Hepatocyte (in vitro differentiated cells): ENCODE measurements at regions not wholly inside any gene's neighbourhood (a gene's known extent, or its start where the extent isn't known, plus 50 kb on each side); places are given as distances from the start of the nearest gene placed in this dataset.

Experiments
- DNase-seq: peaks from one replicate; pipeline ENCODE4 v3.0.0-alpha.2; 2016; ENCODE audit warnings: low spot score
- H2AFZ ChIP-seq: fragments of 200-600 bp; sonication (generic); 2 replicates; pipeline ENCODE4 v1.6.0; 2016; ENCODE audit warnings: antibody characterized with exemption, mild to moderate bottlenecking
- H3K27ac ChIP-seq: fragments of 200-600 bp; sonication (generic); 2 replicates; pipeline ENCODE4 v1.5.1; 2016; ENCODE audit warnings: mild to moderate bottlenecking
- H3K27me3 ChIP-seq: fragments of 200-600 bp; sonication (generic); 2 replicates; pipeline ENCODE4 v1.6.1; 2016
- H3K36me3 ChIP-seq: fragments of 200-600 bp; sonication (generic); replicated peaks from 2 replicates; pipeline ENCODE4 v1.5.1; 2016; ENCODE audit warnings: low read depth; ENCODE audit not compliant: insufficient read depth
- H3K4me1 ChIP-seq: fragments of 200-600 bp; sonication (generic); 2 replicates; pipeline ENCODE4 v1.5.1; 2016; ENCODE audit warnings: mild to moderate bottlenecking, moderate library complexity; ENCODE audit not compliant: insufficient read depth
- H3K4me2 ChIP-seq: fragments of 200-600 bp; sonication (generic); 2 replicates; pipeline ENCODE4 v1.6.0; 2016
- H3K4me3 ChIP-seq: fragments of 200-600 bp; sonication (generic); 2 replicates; pipeline ENCODE4 v1.5.1; 2016; ENCODE audit warnings: mild to moderate bottlenecking
- H3K79me2 ChIP-seq: fragments of 200-600 bp; sonication (generic); 2 replicates; pipeline ENCODE4 v1.6.0; 2017; ENCODE audit warnings: mild to moderate bottlenecking
- H3K9me2 ChIP-seq: fragments of 200-600 bp; sonication (generic); replicated peaks from 2 replicates; pipeline ENCODE4 v1.6.0; 2017; ENCODE audit warnings: mild to moderate bottlenecking; ENCODE audit not compliant: insufficient read depth
- H3K9me3 ChIP-seq: fragments of 200-600 bp; sonication (generic); 2 replicates; pipeline ENCODE4 v1.5.1; 2016; ENCODE audit warnings: low read depth, mild to moderate bottlenecking
- H4K20me1 ChIP-seq: fragments of 200-600 bp; sonication (generic); 2 replicates; pipeline ENCODE4 v1.6.0; 2016; ENCODE audit warnings: mild to moderate bottlenecking; ENCODE audit not compliant: insufficient read depth, poor library complexity, severe bottlenecking
- CTCF ChIP-seq: fragments of 200-600 bp; sonication (generic); IDR thresholded peaks from 2 replicates; pipeline ENCODE4 v1.5.1; 2016; ENCODE audit warnings: antibody characterized with exemption, mild to moderate bottlenecking; ENCODE audit not compliant: poor library complexity
- EZH2 ChIP-seq: fragments of 200-600 bp; sonication (generic); IDR thresholded peaks from 2 replicates; pipeline ENCODE4 v1.6.1; 2016; ENCODE audit warnings: antibody characterized with exemption, mild to moderate bottlenecking, borderline replicate concordance
- EZH2phosphoT487 ChIP-seq: fragments of 200-600 bp; sonication (generic); IDR thresholded peaks from one replicate; pipeline ENCODE4 v1.6.1; 2018; ENCODE audit warnings: antibody characterized with exemption, mild to moderate bottlenecking, low read depth, moderate library complexity; ENCODE audit not compliant: unreplicated experiment, severe bottlenecking
- WGBS: methylation state at CpG from one replicate; pipeline ENCODE4 v1.1.6; 2016; ENCODE audit warnings: low lambda C conversion rate; ENCODE audit errors: missing lambda C conversion rate; 5-methylcytosine and 5-hydroxymethylcytosine counted together

- H3K4me3 ChIP-seq = no peak overlapping the region
- no peak for DNase-seq
- no peak overlapping the region for H2AFZ ChIP-seq
- H3K9me2 ChIP-seq = no peaks in the 10 kb centered on the region
- TF ChIP-seq CTCF (no peak), EZH2phosphoT487 (no peak), EZH2 (no peak)
- H3K36me3 ChIP-seq = no peaks in the 10 kb centered on the region
- no peaks in the 10 kb centered on the region for H4K20me1 ChIP-seq
- no peak overlapping the region for H3K4me2 ChIP-seq
- WGBS = 85% methylated on average over 5 of the region's 5 CpGs
- no peak overlapping the region for H3K27ac ChIP-seq
- H3K4me1 ChIP-seq = no peaks in the 10 kb centered on the region
- no peaks in the 10 kb centered on the region for H3K27me3 ChIP-seq
- H3K9me3 ChIP-seq = no peaks in the 10 kb centered on the region
- no peaks in the 10 kb centered on the region for H3K79me2 ChIP-seq
Measured at GRCh38 chr1:30366911-30367310, 356.5 kb downstream of the MATN1 start.

GRCh38 chr1:30366199-30366598 lies 357.2 kb downstream of the MATN1 start:
- DNase-seq = no peak
- Histone ChIP-seq H3K9me3 (no peaks in the 10 kb centered on the region), H3K27me3 (no peaks in the 10 kb centered on the region), H3K4me2 (no peak overlapping the region), H3K36me3 (no peaks in the 10 kb centered on the region), H3K9me2 (no peaks in the 10 kb centered on the region), H4K20me1 (no peaks in the 10 kb centered on the region), H2AFZ (no peak overlapping the region), H3K27ac (no peak overlapping the region), H3K79me2 (no peaks in the 10 kb centered on the region), H3K4me1 (no peaks in the 10 kb centered on the region), H3K4me3 (no peak overlapping the region)
- TF ChIP-seq CTCF = no peak
- TF ChIP-seq EZH2phosphoT487 = no peak
- TF ChIP-seq EZH2 = no peak
- WGBS = 93% methylated on average over 4 of the region's 4 CpGs

GRCh38 chr1:30365596-30365995 lies 357.8 kb downstream of the MATN1 start:
- 66% methylated on average over 2 of the region's 3 CpGs for WGBS
- Histone ChIP-seq H3K27ac (no peak overlapping the region), H3K79me2 (no peaks in the 10 kb centered on the region), H3K36me3 (no peaks in the 10 kb centered on the region), H4K20me1 (no peaks in the 10 kb centered on the region), H3K27me3 (no peaks in the 10 kb centered on the region), H3K4me3 (no peak overlapping the region), H3K4me2 (no peak overlapping the region), H3K9me3 (no peaks in the 10 kb centered on the region), H3K9me2 (no peaks in the 10 kb centered on the region), H3K4me1 (no peaks in the 10 kb centered on the region), H2AFZ (no peak overlapping the region)
- no peak for DNase-seq
- TF ChIP-seq CTCF = no peak
- no peak for TF ChIP-seq EZH2
- no peak for TF ChIP-seq EZH2phosphoT487

GRCh38 chr1:30363031-30363430 lies 360.4 kb downstream of the MATN1 start:
- Histone ChIP-seq H3K27me3 (no peaks in the 10 kb centered on the region), H3K27ac (no peak overlapping the region), H2AFZ (no peak overlapping the region), H3K4me3 (no peak overlapping the region), H3K9me2 (no peaks in the 10 kb centered on the region), H3K4me2 (no peak overlapping the region), H3K4me1 (peaks cover 6% of the 10 kb centered on the region), H3K36me3 (no peaks in the 10 kb centered on the region), H3K79me2 (no peaks in the 10 kb centered on the region), H3K9me3 (no peaks in the 10 kb centered on the region), H4K20me1 (no peaks in the 10 kb centered on the region)
- 72% methylated on average over 3 of the region's 3 CpGs for WGBS
- no peak for DNase-seq
- TF ChIP-seq CTCF (no peak), EZH2phosphoT487 (no peak), EZH2 (no peak)
